ENCODE measurements at regions not wholly inside any gene's neighbourhood (a gene's known extent, or its start where the extent isn't known, plus 50 kb on each side); places are given as distances from the start of the nearest gene placed in this dataset.
"Not testable (repeated sequence)": the region's sequence is repeated elsewhere in the genome, so short reads cannot be mapped to it uniquely, and the experiment has no call there.

DNA sequence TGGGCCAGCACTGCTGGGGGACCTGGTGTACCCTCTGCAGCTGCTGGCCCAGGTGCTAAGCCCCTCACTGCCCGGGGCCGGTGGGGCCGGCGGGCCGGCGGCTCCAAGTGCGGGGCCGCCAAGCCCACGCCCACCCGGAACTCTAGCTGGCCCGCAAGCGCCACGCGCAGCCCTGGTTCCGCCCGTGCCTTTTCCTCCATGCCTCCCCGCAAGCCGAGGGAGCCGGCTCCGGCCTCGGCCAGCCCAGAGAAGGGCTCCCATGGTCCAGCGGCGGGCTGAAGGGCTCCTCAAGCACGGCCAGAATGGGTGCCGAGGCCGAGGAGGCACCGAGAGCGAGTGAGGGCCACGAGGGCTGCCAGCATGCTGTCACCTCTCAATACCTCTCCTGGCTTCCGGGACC is 194.9 kb downstream of the STK31 start:
- H3K4me1 ChIP-seq (ENCODE audit: control insufficient read depth, insufficient read depth, low read length, poor library complexity, severe bottlenecking); H3K27me3 ChIP-seq (replicated peaks; ENCODE audit: control insufficient read depth, insufficient read depth, low read length, poor library complexity, severe bottlenecking); DNase-seq; H3K27ac ChIP-seq (ENCODE audit: insufficient read depth, low read length, poor library complexity, severe bottlenecking); H3K9me3 ChIP-seq (ENCODE audit: control insufficient read depth, low read length); H3K4me3 ChIP-seq (ENCODE audit: insufficient read depth, low read depth, low read length, poor library complexity, severe bottlenecking); H3K36me3 ChIP-seq (ENCODE audit: control insufficient read depth, insufficient read depth, low read length): not testable (repeated sequence)

DNA sequence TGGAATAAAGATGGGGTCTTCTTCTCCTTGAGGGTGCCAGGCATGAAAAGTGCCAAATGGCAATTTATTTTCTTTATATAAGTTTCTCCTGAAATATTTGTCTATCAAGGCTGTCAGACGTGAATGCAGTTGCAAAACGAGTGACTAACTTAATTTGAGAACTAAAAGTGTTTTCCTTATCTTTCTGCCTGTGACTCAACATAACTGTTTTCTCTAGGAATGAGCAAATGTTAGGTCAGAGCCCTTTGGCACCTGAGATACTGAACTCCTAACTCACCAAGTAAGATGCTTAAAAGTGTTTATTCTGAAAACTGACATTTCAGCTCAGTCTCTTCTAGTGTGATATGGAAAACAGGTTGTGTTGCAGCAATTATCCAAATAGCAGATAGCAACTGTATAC is 197.0 kb downstream of the STK31 start:
- DNase-seq = no peak
- Histone ChIP-seq H3K4me3 (ENCODE audit: insufficient read depth, low read depth, low read length, poor library complexity, severe bottlenecking) (no peak overlapping the region), H3K4me1 (ENCODE audit: control insufficient read depth, insufficient read depth, low read length, poor library complexity, severe bottlenecking) (no peaks in the 10 kb centered on the region), H3K9me3 (ENCODE audit: control insufficient read depth, low read length) (no peaks in the 10 kb centered on the region), H3K36me3 (ENCODE audit: control insufficient read depth, insufficient read depth, low read length) (no peaks in the 10 kb centered on the region), H3K27ac (ENCODE audit: insufficient read depth, low read length, poor library complexity, severe bottlenecking) (no peak overlapping the region), H3K27me3 (replicated peaks; ENCODE audit: control insufficient read depth, insufficient read depth, low read length, poor library complexity, severe bottlenecking) (no peaks in the 10 kb centered on the region)

DNA sequence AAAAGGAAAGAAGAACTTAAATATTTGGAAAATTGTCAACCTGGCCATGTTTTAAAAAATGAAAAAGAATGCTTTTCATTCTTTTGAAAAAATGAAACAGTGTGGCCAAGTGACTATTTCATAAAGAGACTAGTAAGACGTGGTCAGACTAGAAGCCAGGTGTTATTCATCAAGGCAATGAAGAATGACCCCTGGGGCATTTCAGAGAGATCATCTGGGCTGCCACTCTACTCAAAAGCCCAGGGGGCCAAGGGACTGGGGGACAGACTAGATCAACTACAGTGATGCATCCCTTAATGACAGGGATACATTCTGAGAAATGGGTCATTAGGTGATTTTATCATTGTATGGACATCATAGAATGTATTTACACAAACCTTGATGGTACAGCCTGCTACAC is 199.4 kb downstream of the STK31 start:
- no peaks in the 10 kb centered on the region for H3K36me3 ChIP-seq (ENCODE audit: control insufficient read depth, insufficient read depth, low read length)
- H3K4me1 ChIP-seq (ENCODE audit: control insufficient read depth, insufficient read depth, low read length, poor library complexity, severe bottlenecking) = no peaks in the 10 kb centered on the region
- no peaks in the 10 kb centered on the region for H3K27me3 ChIP-seq (replicated peaks; ENCODE audit: control insufficient read depth, insufficient read depth, low read length, poor library complexity, severe bottlenecking)
- no peak for DNase-seq
- H3K27ac ChIP-seq (ENCODE audit: insufficient read depth, low read length, poor library complexity, severe bottlenecking) = no peak overlapping the region
- H3K9me3 ChIP-seq (ENCODE audit: control insufficient read depth, low read length) = no peaks in the 10 kb centered on the region
- H3K4me3 ChIP-seq (ENCODE audit: insufficient read depth, low read depth, low read length, poor library complexity, severe bottlenecking) = no peak overlapping the region

- no peak for DNase-seq
- Histone ChIP-seq H3K36me3 (ENCODE audit: control insufficient read depth, insufficient read depth, low read length) (no peaks in the 10 kb centered on the region), H3K27ac (ENCODE audit: insufficient read depth, low read length, poor library complexity, severe bottlenecking) (no peak overlapping the region), H3K4me1 (ENCODE audit: control insufficient read depth, insufficient read depth, low read length, poor library complexity, severe bottlenecking) (no peaks in the 10 kb centered on the region), H3K9me3 (ENCODE audit: control insufficient read depth, low read length) (no peaks in the 10 kb centered on the region), H3K4me3 (ENCODE audit: insufficient read depth, low read depth, low read length, poor library complexity, severe bottlenecking) (no peak overlapping the region), H3K27me3 (replicated peaks; ENCODE audit: control insufficient read depth, insufficient read depth, low read length, poor library complexity, severe bottlenecking) (no peaks in the 10 kb centered on the region)
Measured at GRCh38 chr7:23912065-23912464, 202.0 kb downstream of the STK31 start.

GRCh38 chr7:23913016-23913415 is 203.0 kb downstream of the STK31 start:
- Histone ChIP-seq H3K9me3 (ENCODE audit: control insufficient read depth, low read length) (no peaks in the 10 kb centered on the region), H3K27me3 (replicated peaks; ENCODE audit: control insufficient read depth, insufficient read depth, low read length, poor library complexity, severe bottlenecking) (no peaks in the 10 kb centered on the region), H3K4me3 (ENCODE audit: insufficient read depth, low read depth, low read length, poor library complexity, severe bottlenecking) (no peak overlapping the region), H3K27ac (ENCODE audit: insufficient read depth, low read length, poor library complexity, severe bottlenecking) (no peak overlapping the region), H3K4me1 (ENCODE audit: control insufficient read depth, insufficient read depth, low read length, poor library complexity, severe bottlenecking) (no peaks in the 10 kb centered on the region), H3K36me3 (ENCODE audit: control insufficient read depth, insufficient read depth, low read length) (no peaks in the 10 kb centered on the region)
- DNase-seq = no peak

DNA sequence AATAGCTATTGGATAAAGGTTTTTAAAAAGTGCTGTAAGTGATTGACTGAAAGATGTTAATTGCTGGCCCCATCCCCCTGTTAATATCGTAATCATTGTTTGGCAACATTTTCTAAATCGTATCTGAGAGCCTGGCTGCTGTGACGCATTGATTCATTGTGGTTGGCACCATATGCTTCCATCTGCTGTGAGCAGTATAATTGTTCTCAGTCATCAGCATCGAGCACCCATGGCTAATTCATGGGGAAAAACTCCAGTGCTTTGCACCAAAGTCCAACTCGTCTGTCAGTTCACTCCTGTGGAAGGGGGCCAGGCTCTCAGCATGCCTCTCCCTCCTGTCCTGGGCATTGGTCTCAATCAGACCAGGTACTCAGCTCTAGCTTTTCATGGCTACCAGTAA is 205.2 kb downstream of the STK31 start:
- Histone ChIP-seq H3K4me3 (ENCODE audit: insufficient read depth, low read depth, low read length, poor library complexity, severe bottlenecking) (no peak overlapping the region), H3K27me3 (replicated peaks; ENCODE audit: control insufficient read depth, insufficient read depth, low read length, poor library complexity, severe bottlenecking) (no peaks in the 10 kb centered on the region), H3K9me3 (ENCODE audit: control insufficient read depth, low read length) (no peaks in the 10 kb centered on the region), H3K27ac (ENCODE audit: insufficient read depth, low read length, poor library complexity, severe bottlenecking) (no peak overlapping the region), H3K4me1 (ENCODE audit: control insufficient read depth, insufficient read depth, low read length, poor library complexity, severe bottlenecking) (no peaks in the 10 kb centered on the region), H3K36me3 (ENCODE audit: control insufficient read depth, insufficient read depth, low read length) (no peaks in the 10 kb centered on the region)
- no peak for DNase-seq

- no peaks in the 10 kb centered on the region for H3K9me3 ChIP-seq (ENCODE audit: control insufficient read depth, low read length)
- H3K4me1 ChIP-seq (ENCODE audit: control insufficient read depth, insufficient read depth, low read length, poor library complexity, severe bottlenecking) = no peaks in the 10 kb centered on the region
- DNase-seq = no peak
- H3K27me3 ChIP-seq (replicated peaks; ENCODE audit: control insufficient read depth, insufficient read depth, low read length, poor library complexity, severe bottlenecking) = no peaks in the 10 kb centered on the region
- H3K36me3 ChIP-seq (ENCODE audit: control insufficient read depth, insufficient read depth, low read length) = no peaks in the 10 kb centered on the region
- H3K27ac ChIP-seq (ENCODE audit: insufficient read depth, low read length, poor library complexity, severe bottlenecking) = no peak overlapping the region
- H3K4me3 ChIP-seq (ENCODE audit: insufficient read depth, low read depth, low read length, poor library complexity, severe bottlenecking) = no peak overlapping the region
Measured at GRCh38 chr7:23918286-23918685, 208.3 kb downstream of the STK31 start.

GRCh38 chr7:23918856-23919255 is 208.8 kb downstream of the STK31 start:
- Histone ChIP-seq H3K27ac (ENCODE audit: insufficient read depth, low read length, poor library complexity, severe bottlenecking) (no peak overlapping the region), H3K4me1 (ENCODE audit: control insufficient read depth, insufficient read depth, low read length, poor library complexity, severe bottlenecking) (no peaks in the 10 kb centered on the region), H3K27me3 (replicated peaks; ENCODE audit: control insufficient read depth, insufficient read depth, low read length, poor library complexity, severe bottlenecking) (no peaks in the 10 kb centered on the region), H3K36me3 (ENCODE audit: control insufficient read depth, insufficient read depth, low read length) (no peaks in the 10 kb centered on the region), H3K4me3 (ENCODE audit: insufficient read depth, low read depth, low read length, poor library complexity, severe bottlenecking) (no peak overlapping the region), H3K9me3 (ENCODE audit: control insufficient read depth, low read length) (no peaks in the 10 kb centered on the region)
- no peak for DNase-seq

GRCh38 chr7:23925088-23925487 is 215.1 kb downstream of the STK31 start:
- H3K9me3 ChIP-seq (ENCODE audit: control insufficient read depth, low read length) = no peaks in the 10 kb centered on the region
- H3K27ac ChIP-seq (ENCODE audit: insufficient read depth, low read length, poor library complexity, severe bottlenecking) = no peak overlapping the region
- no peaks in the 10 kb centered on the region for H3K36me3 ChIP-seq (ENCODE audit: control insufficient read depth, insufficient read depth, low read length)
- DNase-seq = no peak
- H3K27me3 ChIP-seq (replicated peaks; ENCODE audit: control insufficient read depth, insufficient read depth, low read length, poor library complexity, severe bottlenecking) = no peaks in the 10 kb centered on the region
- H3K4me3 ChIP-seq (ENCODE audit: insufficient read depth, low read depth, low read length, poor library complexity, severe bottlenecking) = no peak overlapping the region
- no peaks in the 10 kb centered on the region for H3K4me1 ChIP-seq (ENCODE audit: control insufficient read depth, insufficient read depth, low read length, poor library complexity, severe bottlenecking)

DNA sequence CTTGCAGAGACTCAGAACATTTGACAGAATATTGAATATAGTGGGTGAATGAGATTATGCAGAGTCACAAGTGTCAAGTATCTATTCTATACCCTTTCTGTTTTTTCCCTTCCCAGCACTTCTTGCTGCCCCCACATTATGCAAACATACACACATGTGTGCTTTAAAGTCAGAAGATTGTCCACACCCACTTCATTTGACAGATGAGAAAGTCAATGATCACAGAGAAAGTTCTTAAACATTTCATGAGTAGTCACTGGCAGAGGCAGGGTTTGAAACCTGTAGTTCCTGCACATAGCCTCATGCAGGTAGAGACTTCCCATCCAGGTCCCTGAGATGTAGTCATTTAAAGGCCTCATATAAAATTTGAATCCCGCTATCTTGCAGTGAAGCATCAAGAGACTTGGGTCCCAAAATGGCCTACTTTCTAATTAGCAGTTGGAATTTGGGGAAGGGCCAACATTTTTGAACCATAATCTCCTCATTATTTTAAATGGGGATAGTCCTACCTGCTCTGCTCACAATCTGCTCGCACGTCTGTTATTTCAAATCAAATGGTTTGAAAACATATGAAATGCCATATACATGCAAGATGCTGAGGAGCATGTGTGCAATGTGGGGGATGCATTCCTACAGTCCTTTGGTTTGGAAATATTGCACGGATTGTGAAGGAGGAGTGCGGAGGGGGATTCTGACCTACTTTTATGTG is 217.8 kb downstream of the STK31 start:
- no peaks in the 10 kb centered on the region for H3K4me1 ChIP-seq (ENCODE audit: control insufficient read depth, insufficient read depth, low read length, poor library complexity, severe bottlenecking)
- DNase-seq = no peak

More for the DNA sequence above, 217.8 kb downstream of the STK31 start:
- Histone ChIP-seq H3K9me3 (ENCODE audit: control insufficient read depth, low read length) (no peaks in the 10 kb centered on the region), H3K27ac (ENCODE audit: insufficient read depth, low read length, poor library complexity, severe bottlenecking) (no peak overlapping the region), H3K36me3 (ENCODE audit: control insufficient read depth, insufficient read depth, low read length) (no peaks in the 10 kb centered on the region), H3K27me3 (replicated peaks; ENCODE audit: control insufficient read depth, insufficient read depth, low read length, poor library complexity, severe bottlenecking) (no peaks in the 10 kb centered on the region), H3K4me3 (ENCODE audit: insufficient read depth, low read depth, low read length, poor library complexity, severe bottlenecking) (no peak overlapping the region)

Data from effector memory CD4-positive, alpha-beta T cell (primary cell).